RWPE1 (cell line): ENCODE measurements at regions not wholly inside any gene's neighbourhood (a gene's known extent, or its start where the extent isn't known, plus 50 kb on each side); places are given as distances from the start of the nearest gene placed in this dataset.

ENCODE experiments used
- CTCF ChIA-PET: fragments of 350-600 bp; sonication (Branson Sonifier 250); formaldehyde crosslinking; extraction: SDS; loops from one replicate; lab custom pipeline; 2021; lab: Yijun Ruan, JAX
- POLR2A ChIA-PET: fragments of 400-600 bp; formaldehyde crosslinking; extraction: SDS; loops from one replicate; lab custom pipeline; 2020; ENCODE audit warnings: antibody characterized with exemption; ENCODE audit not compliant: low non-redundant PET; lab: Yijun Ruan, JAX
- DNase-seq: peaks from one replicate; pipeline ENCODE4 v3.0.0; 2012; ENCODE audit warnings: low spot score
- H3K27ac ChIP-seq: fragments of 450-650 bp; 2 replicates; pipeline ENCODE4 v1.5.1; 2017
- CTCF ChIP-seq: fragments of 450-650 bp; conservative IDR thresholded peaks from 2 replicates; pipeline ENCODE4 v1.5.1; 2017; ENCODE audit warnings: low read depth, mild to moderate bottlenecking

- ChIA-PET POLR2A (no interaction called here), CTCF (no interaction called here)
- DNase-seq: no peak
- TF ChIP-seq CTCF: no peak
- H3K27ac ChIP-seq: no peak overlapping the region
Observed at GRCh38 chr2:133951209-133951608, 302.7 kb upstream of the MGAT5 start.

- TF ChIP-seq CTCF: no peak
- no peak overlapping the region for H3K27ac ChIP-seq
- DNase-seq: no peak
- POLR2A ChIA-PET: no interaction called here
- CTCF ChIA-PET: no interaction called here
Observed at GRCh38 chr2:133952420-133952819, 301.5 kb upstream of the MGAT5 start.

- ChIA-PET CTCF (no interaction called here), POLR2A (no interaction called here)
- no peak for DNase-seq
- no peak overlapping the region for H3K27ac ChIP-seq
- TF ChIP-seq CTCF: no peak
Observed at GRCh38 chr2:133952896-133953295, 301.0 kb upstream of the MGAT5 start.

- H3K27ac ChIP-seq: no peak overlapping the region
- no peak for DNase-seq
- TF ChIP-seq CTCF: no peak
- CTCF ChIA-PET: interaction anchor here (0.6 kb wide), 1 partner anchor 861 kb away, joined by 4 read pairs; no protein-coding TSS in a partner anchor
- POLR2A ChIA-PET: no interaction called here
Observed at GRCh38 chr2:133953524-133953923, 300.3 kb upstream of the MGAT5 start.

- TF ChIP-seq CTCF: no peak
- CTCF ChIA-PET: interaction anchor here (0.5 kb wide), 1 partner anchor 730 kb away, joined by 3 read pairs; no protein-coding TSS in a partner anchor
- POLR2A ChIA-PET: no interaction called here
- DNase-seq: no peak
- H3K27ac ChIP-seq: no peak overlapping the region
Observed at GRCh38 chr2:133954636-133955035, 299.2 kb upstream of the MGAT5 start.

- CTCF ChIA-PET: no interaction called here
- DNase-seq: no peak
- POLR2A ChIA-PET: no interaction called here
- no peak overlapping the region for H3K27ac ChIP-seq
- TF ChIP-seq CTCF: no peak
Observed at GRCh38 chr2:133955169-133955568, 298.7 kb upstream of the MGAT5 start.

GRCh38 chr2:133956434-133956935 lies 297.4 kb upstream of the MGAT5 start:
- no peak for DNase-seq
- TF ChIP-seq CTCF: no peak
- ChIA-PET POLR2A (no interaction called here), CTCF (interaction anchor here (0.7 kb wide), 1 partner anchor 130 kb away, joined by 3 read pairs; no protein-coding TSS in a partner anchor)
- no peak overlapping the region for H3K27ac ChIP-seq
